CD4-positive, alpha-beta T cell treated with Interleukin-6 for 4 hours (primary cell): ENCODE measurements at regions not wholly inside any gene's neighbourhood (a gene's known extent, or its start where the extent isn't known, plus 50 kb on each side); places are given as distances from the start of the nearest gene placed in this dataset.

ENCODE experiments used
- DNase-seq: peaks from one replicate; pipeline ENCODE4 v3.0.0-alpha.2; 2020; ENCODE audit warnings: mixed read lengths

- no peak for DNase-seq
Measured at GRCh38 chr10:9719246-9719645, 1298.4 kb upstream of the CELF2 start.

- no peak for DNase-seq
Measured at GRCh38 chr10:9733766-9734165, 1283.9 kb upstream of the CELF2 start.

- DNase-seq = no peak
Measured at GRCh38 chr10:9734218-9734617, 1283.5 kb upstream of the CELF2 start.

- DNase-seq = no peak
Measured at GRCh38 chr10:9735731-9736130, 1281.9 kb upstream of the CELF2 start.

DNA sequence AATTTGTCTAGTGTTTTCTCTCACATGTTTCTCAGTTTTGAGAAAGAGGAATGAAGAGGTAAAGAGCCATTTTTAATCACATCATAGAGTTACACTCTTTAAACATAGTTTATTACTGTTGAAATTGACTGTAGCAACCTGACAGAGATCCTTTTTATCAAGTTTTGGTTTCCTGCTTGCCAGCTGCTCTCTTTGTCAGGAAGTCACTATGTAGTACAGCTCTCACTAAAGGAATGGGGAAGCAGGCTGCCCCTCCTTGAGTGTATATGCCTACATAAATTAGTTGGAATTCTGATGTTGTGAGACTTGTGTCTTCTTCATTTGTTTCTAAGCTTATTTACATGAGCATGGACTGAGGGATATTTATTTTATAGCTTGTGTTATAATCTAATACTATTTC, 1274.0 kb upstream of the CELF2 start:
- no peak for DNase-seq

GRCh38 chr10:9745158-9745557, 1272.5 kb upstream of the CELF2 start:
- DNase-seq = no peak

- no peak for DNase-seq
Measured at GRCh38 chr10:9757176-9757575, 1260.5 kb upstream of the CELF2 start.

DNA sequence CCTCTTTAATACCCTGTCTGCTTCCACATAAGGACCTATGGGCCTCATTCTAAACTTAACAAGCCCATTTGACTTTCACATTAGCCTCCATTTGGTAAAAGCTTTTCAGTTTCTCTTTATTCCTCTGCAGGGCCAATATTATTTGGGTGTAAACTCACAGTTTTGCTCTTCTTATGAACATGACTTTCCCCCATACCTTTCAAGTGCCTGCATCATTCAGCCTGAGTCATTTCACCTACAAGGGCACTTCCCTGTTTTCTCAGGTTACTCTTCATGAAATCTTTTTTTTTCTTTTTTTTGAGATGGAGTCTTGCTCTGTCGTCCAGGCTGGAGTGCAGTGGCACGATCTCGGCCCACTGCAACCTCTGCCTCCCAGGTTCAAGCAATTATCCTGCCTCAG, 1258.1 kb upstream of the CELF2 start:
- no peak for DNase-seq

GRCh38 chr10:9762966-9763656, 1254.6 kb upstream of the CELF2 start:
- no peak for DNase-seq

GRCh38 chr10:9766762-9767161, 1250.9 kb upstream of the CELF2 start:
- DNase-seq = no peak

DNA sequence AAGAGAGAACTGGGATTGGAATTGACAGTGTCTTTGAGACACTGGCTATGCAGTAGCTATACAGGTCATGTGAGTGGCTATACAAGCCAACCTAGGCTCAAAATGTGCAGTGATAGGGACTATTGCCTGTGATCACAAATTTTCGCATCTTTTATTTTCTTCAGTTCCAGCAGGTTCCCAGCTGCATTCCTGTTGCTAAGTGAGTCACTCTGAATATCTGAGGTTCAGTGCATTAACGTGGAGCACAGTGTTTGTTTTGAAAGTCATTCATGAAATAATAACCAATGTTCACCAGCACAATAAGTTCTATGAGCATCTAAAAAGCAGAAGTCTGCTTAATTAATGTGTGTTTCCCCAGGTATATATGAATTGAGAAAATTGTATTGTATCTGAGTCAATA, 1236.0 kb upstream of the CELF2 start:
- DNase-seq = no peak

DNA sequence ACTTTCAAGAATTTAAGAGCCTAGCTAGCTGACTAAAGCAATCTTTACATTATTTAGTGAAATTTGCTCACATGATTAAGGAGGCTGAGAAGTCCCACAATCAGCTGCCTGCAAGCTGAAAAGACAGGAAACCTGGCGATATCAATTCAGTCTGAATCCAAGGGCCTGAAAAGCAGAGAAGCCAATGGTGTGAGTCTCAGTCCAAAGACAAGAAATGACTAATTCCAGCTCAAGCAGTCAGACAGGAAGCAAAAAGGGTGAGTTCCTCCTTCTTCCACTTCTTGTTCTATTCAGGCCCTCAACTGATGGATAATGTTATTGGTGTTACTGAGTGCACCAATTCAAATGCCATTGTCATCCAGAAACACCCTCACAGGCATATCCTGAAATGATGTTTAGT, 1231.6 kb upstream of the CELF2 start:
- no peak for DNase-seq

DNA sequence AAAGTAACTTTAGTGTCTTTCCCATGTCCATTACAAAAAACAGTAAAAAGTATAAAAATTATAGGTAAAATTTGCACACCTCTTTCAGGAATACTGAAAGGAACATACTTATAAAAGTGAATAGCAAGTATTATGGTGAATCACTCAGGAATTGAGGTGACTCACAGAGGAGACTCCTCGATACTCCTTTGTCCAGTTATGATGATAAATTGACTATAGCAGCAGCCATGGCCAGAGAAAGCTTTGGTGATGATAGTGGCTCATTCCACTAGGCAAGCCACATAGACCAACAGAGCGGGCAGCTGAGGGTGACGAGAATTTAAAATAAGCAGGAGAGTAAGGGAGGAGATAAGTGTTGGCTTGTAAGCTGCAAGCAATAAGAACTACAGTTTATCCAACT, 1231.1 kb upstream of the CELF2 start:
- DNase-seq = no peak

- no peak for DNase-seq
Measured at GRCh38 chr10:9789996-9790395, 1227.7 kb upstream of the CELF2 start.

GRCh38 chr10:9792181-9792580, 1225.5 kb upstream of the CELF2 start:
- no peak for DNase-seq

- DNase-seq = no peak
Measured at GRCh38 chr10:9796564-9796963, 1221.1 kb upstream of the CELF2 start.

GRCh38 chr10:9800011-9800410, 1217.7 kb upstream of the CELF2 start:
- DNase-seq = no peak

- no peak for DNase-seq
Measured at GRCh38 chr10:9800571-9800970, 1217.1 kb upstream of the CELF2 start.

- no peak for DNase-seq
Measured at GRCh38 chr10:9807846-9808245, 1209.8 kb upstream of the CELF2 start.

DNA sequence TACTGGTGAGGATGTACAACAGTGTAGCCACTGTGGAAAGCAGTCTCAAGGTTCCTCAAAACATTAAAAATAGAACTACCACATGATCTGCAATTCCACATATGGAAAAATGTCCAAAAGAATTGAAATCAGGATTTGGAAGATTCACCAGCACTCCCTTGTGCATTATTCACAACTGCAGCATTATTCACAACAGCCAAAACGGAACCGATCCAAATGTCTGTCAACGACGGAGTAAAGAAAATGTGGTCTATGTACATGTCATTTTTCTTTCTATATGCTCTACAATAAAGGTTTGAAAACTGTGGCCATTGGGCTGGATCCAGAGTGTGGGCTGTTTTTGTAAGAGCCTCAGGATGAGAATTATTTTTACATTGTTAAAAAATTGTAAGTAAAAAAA, 1206.1 kb upstream of the CELF2 start:
- DNase-seq = no peak

DNA sequence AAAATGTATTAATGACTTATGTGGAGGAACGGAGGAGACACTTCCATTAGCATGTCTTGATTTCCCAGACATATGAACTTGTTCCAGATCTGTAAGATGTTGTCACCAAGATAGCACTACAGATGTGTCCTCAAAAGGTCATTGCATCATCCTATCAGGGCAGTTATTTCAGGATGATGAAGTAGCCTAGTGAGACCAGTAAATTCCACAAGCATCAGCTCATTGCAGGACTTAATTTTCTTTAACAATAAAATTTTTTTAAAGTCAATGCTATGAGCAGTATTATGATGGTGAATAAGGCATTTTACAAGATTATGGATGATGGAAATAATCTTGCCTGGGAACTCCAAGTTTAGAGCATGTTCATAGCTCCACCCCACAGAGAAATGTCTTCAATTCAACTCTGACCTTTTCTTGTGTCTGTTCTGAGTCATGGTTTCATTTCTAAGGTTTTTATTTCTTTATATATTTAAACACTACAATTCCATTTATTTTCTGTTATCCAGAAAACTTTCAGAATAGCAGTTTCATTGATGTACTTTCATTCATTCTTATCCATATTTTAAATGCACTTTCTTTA, 1203.3 kb upstream of the CELF2 start:
- no peak for DNase-seq

DNA sequence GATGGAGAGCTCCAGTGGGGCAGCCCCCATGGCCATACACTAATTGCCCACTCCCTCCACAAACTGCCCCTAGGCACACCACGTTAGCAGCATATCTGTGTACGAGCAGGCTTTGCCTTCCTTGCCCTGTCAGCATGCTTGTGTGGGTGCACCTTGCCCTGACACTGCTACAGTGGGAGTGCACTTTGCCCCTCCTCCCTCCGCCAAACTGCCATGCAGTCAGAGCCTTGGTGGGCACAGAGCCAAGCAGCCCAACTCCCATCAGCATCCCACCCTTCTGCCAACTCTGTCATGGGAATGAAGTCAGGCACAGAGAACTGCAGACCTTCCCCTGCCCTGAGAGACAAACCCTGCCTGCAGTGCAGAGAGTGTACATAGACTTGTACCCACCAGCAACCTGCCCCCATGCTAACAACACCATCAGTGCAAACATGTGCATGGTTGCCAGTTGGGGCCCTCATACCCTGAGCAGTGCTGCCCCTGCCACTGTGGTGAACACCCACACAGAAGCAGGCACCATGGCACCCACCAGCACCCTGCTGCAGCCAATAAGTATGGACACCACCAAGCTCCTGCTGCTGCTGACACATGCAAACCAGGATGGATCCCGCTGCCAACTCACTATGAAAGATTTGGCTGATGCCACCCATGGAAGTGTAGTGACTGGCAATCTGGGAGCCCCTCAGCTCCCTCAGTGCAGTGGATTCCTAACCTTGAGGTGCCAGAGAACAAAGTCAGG, 1197.7 kb upstream of the CELF2 start:
- no peak for DNase-seq

GRCh38 chr10:9823268-9823930, 1194.3 kb upstream of the CELF2 start:
- DNase-seq = no peak

DNA sequence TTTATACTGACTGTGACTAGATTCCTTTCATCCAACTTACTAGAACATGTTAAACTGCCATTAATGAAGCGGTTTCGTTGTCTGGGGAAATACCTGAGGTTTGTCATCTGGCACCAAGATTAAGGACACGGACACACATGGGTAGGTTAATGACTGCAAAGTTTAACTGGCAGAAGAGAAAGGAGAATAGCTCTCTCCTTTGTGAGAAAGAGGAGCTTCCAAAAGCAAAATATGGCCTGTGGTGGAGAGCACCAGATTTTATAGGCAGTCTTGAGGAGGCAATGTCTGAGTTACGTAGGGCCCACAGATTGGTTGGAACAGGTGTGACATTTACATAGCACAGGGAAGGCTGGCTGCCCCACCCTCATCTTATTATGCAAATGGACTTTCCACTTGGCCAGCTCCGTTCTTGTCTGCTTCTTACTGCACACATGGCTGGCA, 1193.0 kb upstream of the CELF2 start:
- DNase-seq = no peak
